ENCODE measurements at regions not wholly inside any gene's neighbourhood (a gene's known extent, or its start where the extent isn't known, plus 50 kb on each side); places are given as distances from the start of the nearest gene placed in this dataset.

DNA sequence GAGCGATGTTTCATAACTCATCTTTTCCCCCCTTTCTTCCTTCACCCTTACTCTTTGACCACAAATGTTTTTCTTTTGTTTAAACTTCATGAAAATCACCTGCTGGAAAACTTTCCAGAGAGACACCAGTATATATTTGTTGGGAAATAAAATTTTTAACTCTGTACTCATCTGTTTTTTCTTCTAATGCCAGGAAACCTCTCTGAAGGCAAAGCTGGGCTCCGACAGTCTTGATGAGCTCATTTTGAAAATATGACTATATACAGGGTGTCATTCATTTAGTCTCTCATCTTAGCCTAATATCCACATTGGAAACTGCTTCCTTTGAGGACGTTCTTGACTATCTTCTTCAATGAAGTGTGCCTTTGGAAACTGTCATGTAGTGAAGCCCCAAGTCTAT, 339.6 kb upstream of the ROBO2 start:
- in situ Hi-C loops (cut with MboI) = no loop called here
- ATAC-seq = no peak
- Histone ChIP-seq H3K4me3 (no peak overlapping the region), H3K27ac (ENCODE audit: control insufficient read depth, insufficient read depth) (no peak overlapping the region), H3K9me3 (replicated peaks; ENCODE audit: control insufficient read depth, insufficient read depth, low read length) (no peaks in the 10 kb centered on the region), H3K4me1 (ENCODE audit: control insufficient read depth, insufficient read depth, low read length) (no peaks in the 10 kb centered on the region), H3K79me2 (ENCODE audit: control insufficient read depth, insufficient read depth, low read length) (no peaks in the 10 kb centered on the region), H3K27me3 (replicated peaks in 1 of 2; ENCODE audit: control insufficient read depth in 2 of 2, insufficient read depth in 2 of 2, low read length in 1 of 2) (no peaks in the 10 kb centered on the region), H3K36me3 (ENCODE audit: control insufficient read depth in 2 of 2, insufficient read depth in 2 of 2, low read length in 1 of 2) (no peaks in the 10 kb centered on the region), H3K4me2 (ENCODE audit: control insufficient read depth, insufficient read depth) (no peak overlapping the region), H4K20me1 (ENCODE audit: control insufficient read depth, insufficient read depth) (no peaks in the 10 kb centered on the region), H2AFZ (ENCODE audit: control insufficient read depth, low read depth, low read length) (no peak overlapping the region), H3K9ac (ENCODE audit: control insufficient read depth, insufficient read depth, low read length) (no peak overlapping the region)
- ChIA-PET RAD21 (ENCODE audit: unreplicated experiment) (no interaction called here), POLR2A (no interaction called here), CTCF (no interaction called here), SMC1A (ENCODE audit: uncharacterized antibody, unreplicated experiment) (no interaction called here)
- no peak for DNase-seq (ENCODE audit: low read depth, low spot score)
- no TSS peak for BruUV-seq (replicated peaks)
- no peak for FAIRE-seq
- intact Hi-C loops (cut with micrococcal nuclease; ENCODE audit: unreplicated experiment) = no loop called here
- WGBS (ENCODE audit: insufficient coverage, insufficient replicate concordance, low lambda C conversion rate, missing lambda C conversion rate) = 11% methylated on average over 3 of the region's 3 CpGs
- TF ChIP-seq ESRRA (IDR thresholded peaks at IDR 0.05; ENCODE audit: low read length) (no peak), CREB1 (IDR thresholded peaks at IDR 0.05; ENCODE audit: low read depth) (no peak)
- TF ChIP-seq, protein P1, sequence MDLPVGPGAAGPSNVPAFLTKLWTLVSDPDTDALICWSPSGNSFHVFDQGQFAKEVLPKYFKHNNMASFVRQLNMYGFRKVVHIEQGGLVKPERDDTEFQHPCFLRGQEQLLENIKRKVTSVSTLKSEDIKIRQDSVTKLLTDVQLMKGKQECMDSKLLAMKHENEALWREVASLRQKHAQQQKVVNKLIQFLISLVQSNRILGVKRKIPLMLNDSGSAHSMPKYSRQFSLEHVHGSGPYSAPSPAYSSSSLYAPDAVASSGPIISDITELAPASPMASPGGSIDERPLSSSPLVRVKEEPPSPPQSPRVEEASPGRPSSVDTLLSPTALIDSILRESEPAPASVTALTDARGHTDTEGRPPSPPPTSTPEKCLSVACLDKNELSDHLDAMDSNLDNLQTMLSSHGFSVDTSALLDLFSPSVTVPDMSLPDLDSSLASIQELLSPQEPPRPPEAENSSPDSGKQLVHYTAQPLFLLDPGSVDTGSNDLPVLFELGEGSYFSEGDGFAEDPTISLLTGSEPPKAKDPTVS (IDR thresholded peaks at IDR 0.05; ENCODE audit: low read depth, low read length) = no peak

DNA sequence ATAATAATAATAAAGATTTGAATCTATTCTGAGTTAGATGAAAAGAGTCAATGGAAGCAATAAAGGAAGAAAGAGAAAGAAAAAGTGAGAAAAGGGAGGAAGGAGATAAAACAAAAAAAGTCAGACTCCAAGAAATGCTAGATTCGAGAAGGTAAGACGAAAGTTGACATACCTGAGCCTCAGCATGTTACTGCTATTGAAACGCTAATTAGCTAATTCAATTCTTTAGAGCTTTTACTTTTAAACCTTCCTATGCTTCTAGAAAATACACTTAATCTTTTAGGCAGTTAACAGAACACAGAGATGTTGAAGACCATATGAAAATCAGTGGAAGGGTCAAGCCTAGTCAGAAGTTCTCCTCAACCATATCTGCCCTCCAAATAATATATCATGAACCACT, 337.2 kb upstream of the ROBO2 start:
- CTCF ChIA-PET = no interaction called here
- TF ChIP-seq, protein P2, sequence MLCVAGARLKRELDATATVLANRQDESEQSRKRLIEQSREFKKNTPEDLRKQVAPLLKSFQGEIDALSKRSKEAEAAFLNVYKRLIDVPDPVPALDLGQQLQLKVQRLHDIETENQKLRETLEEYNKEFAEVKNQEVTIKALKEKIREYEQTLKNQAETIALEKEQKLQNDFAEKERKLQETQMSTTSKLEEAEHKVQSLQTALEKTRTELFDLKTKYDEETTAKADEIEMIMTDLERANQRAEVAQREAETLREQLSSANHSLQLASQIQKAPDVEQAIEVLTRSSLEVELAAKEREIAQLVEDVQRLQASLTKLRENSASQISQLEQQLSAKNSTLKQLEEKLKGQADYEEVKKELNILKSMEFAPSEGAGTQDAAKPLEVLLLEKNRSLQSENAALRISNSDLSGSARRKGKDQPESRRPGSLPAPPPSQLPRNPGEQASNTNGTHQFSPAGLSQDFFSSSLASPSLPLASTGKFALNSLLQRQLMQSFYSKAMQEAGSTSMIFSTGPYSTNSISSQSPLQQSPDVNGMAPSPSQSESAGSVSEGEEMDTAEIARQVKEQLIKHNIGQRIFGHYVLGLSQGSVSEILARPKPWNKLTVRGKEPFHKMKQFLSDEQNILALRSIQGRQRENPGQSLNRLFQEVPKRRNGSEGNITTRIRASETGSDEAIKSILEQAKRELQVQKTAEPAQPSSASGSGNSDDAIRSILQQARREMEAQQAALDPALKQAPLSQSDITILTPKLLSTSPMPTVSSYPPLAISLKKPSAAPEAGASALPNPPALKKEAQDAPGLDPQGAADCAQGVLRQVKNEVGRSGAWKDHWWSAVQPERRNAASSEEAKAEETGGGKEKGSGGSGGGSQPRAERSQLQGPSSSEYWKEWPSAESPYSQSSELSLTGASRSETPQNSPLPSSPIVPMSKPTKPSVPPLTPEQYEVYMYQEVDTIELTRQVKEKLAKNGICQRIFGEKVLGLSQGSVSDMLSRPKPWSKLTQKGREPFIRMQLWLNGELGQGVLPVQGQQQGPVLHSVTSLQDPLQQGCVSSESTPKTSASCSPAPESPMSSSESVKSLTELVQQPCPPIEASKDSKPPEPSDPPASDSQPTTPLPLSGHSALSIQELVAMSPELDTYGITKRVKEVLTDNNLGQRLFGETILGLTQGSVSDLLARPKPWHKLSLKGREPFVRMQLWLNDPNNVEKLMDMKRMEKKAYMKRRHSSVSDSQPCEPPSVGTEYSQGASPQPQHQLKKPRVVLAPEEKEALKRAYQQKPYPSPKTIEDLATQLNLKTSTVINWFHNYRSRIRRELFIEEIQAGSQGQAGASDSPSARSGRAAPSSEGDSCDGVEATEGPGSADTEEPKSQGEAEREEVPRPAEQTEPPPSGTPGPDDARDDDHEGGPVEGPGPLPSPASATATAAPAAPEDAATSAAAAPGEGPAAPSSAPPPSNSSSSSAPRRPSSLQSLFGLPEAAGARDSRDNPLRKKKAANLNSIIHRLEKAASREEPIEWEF (IDR thresholded peaks at IDR 0.05; ENCODE audit: insufficient replicate concordance, low read depth, low read length) = no peak
- TF ChIP-seq MYB (IDR thresholded peaks at IDR 0.05; ENCODE audit: borderline replicate concordance, low read depth, low read length) = no peak
- H3K27ac ChIP-seq (ENCODE audit: control insufficient read depth, insufficient read depth) = no peak overlapping the region
- H3K9me3 ChIP-seq (replicated peaks; ENCODE audit: control insufficient read depth, insufficient read depth, low read length) = no peaks in the 10 kb centered on the region
- DNase-seq (ENCODE audit: low read depth, low spot score) (no peak), FAIRE-seq (no peak), ATAC-seq (no peak)
- POLR2A ChIA-PET = no interaction called here
- H3K4me1 ChIP-seq (ENCODE audit: control insufficient read depth, insufficient read depth, low read length) = no peaks in the 10 kb centered on the region
- SMC1A ChIA-PET (ENCODE audit: uncharacterized antibody, unreplicated experiment) = no interaction called here
- no peak overlapping the region for H2AFZ ChIP-seq (ENCODE audit: control insufficient read depth, low read depth, low read length)
- no peaks in the 10 kb centered on the region for H4K20me1 ChIP-seq (ENCODE audit: control insufficient read depth, insufficient read depth)
- RAD21 ChIA-PET (ENCODE audit: unreplicated experiment) = no interaction called here
- no peak overlapping the region for H3K9ac ChIP-seq (ENCODE audit: control insufficient read depth, insufficient read depth, low read length)
- intact Hi-C loops (cut with micrococcal nuclease; ENCODE audit: unreplicated experiment) = no loop called here
- H3K27me3 ChIP-seq (replicated peaks in 1 of 2; ENCODE audit: control insufficient read depth in 2 of 2, insufficient read depth in 2 of 2, low read length in 1 of 2) = no peaks in the 10 kb centered on the region
- no peaks in the 10 kb centered on the region for H3K36me3 ChIP-seq (ENCODE audit: control insufficient read depth in 2 of 2, insufficient read depth in 2 of 2, low read length in 1 of 2)
- no peak overlapping the region for H3K4me2 ChIP-seq (ENCODE audit: control insufficient read depth, insufficient read depth)
- in situ Hi-C loops (cut with MboI) = no loop called here
- no peaks in the 10 kb centered on the region for H3K79me2 ChIP-seq (ENCODE audit: control insufficient read depth, insufficient read depth, low read length)
- H3K4me3 ChIP-seq = no peak overlapping the region
- no TSS peak for BruUV-seq (replicated peaks)
- WGBS (ENCODE audit: insufficient coverage, insufficient replicate concordance, low lambda C conversion rate, missing lambda C conversion rate) = 11% methylated on average over 3 of the region's 3 CpGs
